Fibroblast of lung (primary cell): ENCODE measurements at regions not wholly inside any gene's neighbourhood (a gene's known extent, or its start where the extent isn't known, plus 50 kb on each side); places are given as distances from the start of the nearest gene placed in this dataset.

Experiments
- EZH2 ChIP-seq: IDR thresholded peaks from 2 replicates; pipeline ENCODE4 v1.5.1; 2012; ENCODE audit warnings: low read length, control low read depth, mild to moderate bottlenecking; ENCODE audit errors: missing control alignments
- TF ChIP-seq, protein P1 (sequence below), 2 donors: IDR thresholded peaks in 1 of 2; conservative IDR thresholded peaks in 1 of 2; 1 replicate in 1 of 2; 2 replicates in 1 of 2; pipeline ENCODE4 v1.5.1; 2011 to 2012; ENCODE audit warnings: low read length in 2 of 2, control low read depth in 1 of 2, inconsistent platforms in 1 of 2, low read depth in 1 of 2, mild to moderate bottlenecking in 1 of 2

DNA sequence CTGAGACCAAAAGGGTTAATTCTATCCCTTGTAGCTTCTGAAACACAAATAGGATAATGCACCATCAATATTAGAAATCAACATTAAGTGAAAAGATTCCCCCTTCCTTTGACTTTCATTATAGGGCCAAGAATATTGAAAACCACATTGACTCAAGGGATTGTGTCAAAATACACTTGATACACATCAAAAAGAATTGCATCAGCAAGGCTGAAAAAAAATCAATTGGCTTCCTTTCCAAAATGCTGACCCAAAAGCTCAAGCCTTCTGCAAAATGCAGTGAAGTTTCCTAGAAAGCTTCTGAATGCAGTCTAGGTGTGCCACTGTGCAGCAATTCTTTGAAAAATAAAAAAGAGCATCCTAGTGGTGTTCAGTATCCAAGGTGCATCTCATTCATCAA lies 674.4 kb downstream of the TOX3 start:
- TF ChIP-seq, protein P1, sequence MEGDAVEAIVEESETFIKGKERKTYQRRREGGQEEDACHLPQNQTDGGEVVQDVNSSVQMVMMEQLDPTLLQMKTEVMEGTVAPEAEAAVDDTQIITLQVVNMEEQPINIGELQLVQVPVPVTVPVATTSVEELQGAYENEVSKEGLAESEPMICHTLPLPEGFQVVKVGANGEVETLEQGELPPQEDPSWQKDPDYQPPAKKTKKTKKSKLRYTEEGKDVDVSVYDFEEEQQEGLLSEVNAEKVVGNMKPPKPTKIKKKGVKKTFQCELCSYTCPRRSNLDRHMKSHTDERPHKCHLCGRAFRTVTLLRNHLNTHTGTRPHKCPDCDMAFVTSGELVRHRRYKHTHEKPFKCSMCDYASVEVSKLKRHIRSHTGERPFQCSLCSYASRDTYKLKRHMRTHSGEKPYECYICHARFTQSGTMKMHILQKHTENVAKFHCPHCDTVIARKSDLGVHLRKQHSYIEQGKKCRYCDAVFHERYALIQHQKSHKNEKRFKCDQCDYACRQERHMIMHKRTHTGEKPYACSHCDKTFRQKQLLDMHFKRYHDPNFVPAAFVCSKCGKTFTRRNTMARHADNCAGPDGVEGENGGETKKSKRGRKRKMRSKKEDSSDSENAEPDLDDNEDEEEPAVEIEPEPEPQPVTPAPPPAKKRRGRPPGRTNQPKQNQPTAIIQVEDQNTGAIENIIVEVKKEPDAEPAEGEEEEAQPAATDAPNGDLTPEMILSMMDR (conservative IDR thresholded peaks at IDR 0.05 in 1 of 2, IDR thresholded peaks at IDR 0.05 in 1 of 2; ENCODE audit: low read depth in 1 of 2, low read length in 2 of 2) = no peak
- TF ChIP-seq EZH2 = no peak
